Stimulated activated CD8-positive, alpha-beta memory T cell treated with anti-CD3 and anti-CD28 coated beads, Interleukin-12 subunit alpha, Interleukin-12 subunit beta, amount 100 ng/mL, for 1 hour (primary cell): ENCODE measurements at regions not wholly inside any gene's neighbourhood (a gene's known extent, or its start where the extent isn't known, plus 50 kb on each side); places are given as distances from the start of the nearest gene placed in this dataset.

ENCODE experiments used
- DNase-seq: peaks from one replicate; pipeline ENCODE4 v3.0.0-alpha.2; 2020; ENCODE audit warnings: low read depth

- DNase-seq, result no peak
Measured at GRCh38 chr1:59089036-59089798, 207.7 kb upstream of the FGGY start.

- DNase-seq, result no peak
Measured at GRCh38 chr1:59089922-59090457, 206.9 kb upstream of the FGGY start.

GRCh38 chr1:59092126-59092525, 204.8 kb upstream of the FGGY start:
- DNase-seq, result no peak

- DNase-seq, result no peak
Measured at GRCh38 chr1:59094001-59094400, 202.9 kb upstream of the FGGY start.

GRCh38 chr1:59096501-59096900, 200.4 kb upstream of the FGGY start:
- DNase-seq, result no peak

- DNase-seq, result no peak
Measured at GRCh38 chr1:59098655-59099054, 198.2 kb upstream of the FGGY start.

GRCh38 chr1:59100708-59101374, 196.1 kb upstream of the FGGY start:
- no peak for DNase-seq

GRCh38 chr1:59101518-59101917, 195.4 kb upstream of the FGGY start:
- DNase-seq, result no peak

GRCh38 chr1:59103457-59103856, 193.4 kb upstream of the FGGY start:
- DNase-seq, result no peak

- no peak for DNase-seq
Measured at GRCh38 chr1:59104191-59104760, 192.6 kb upstream of the FGGY start.

GRCh38 chr1:59105548-59106507, 191.1 kb upstream of the FGGY start:
- no peak for DNase-seq

GRCh38 chr1:59107516-59107915, 189.4 kb upstream of the FGGY start:
- no peak for DNase-seq

- DNase-seq, result no peak
Measured at GRCh38 chr1:59107916-59108315, 189.0 kb upstream of the FGGY start.

- no peak for DNase-seq
Measured at GRCh38 chr1:59108481-59109317, 188.2 kb upstream of the FGGY start.

GRCh38 chr1:59110271-59110670, 186.6 kb upstream of the FGGY start:
- no peak for DNase-seq

GRCh38 chr1:59113876-59114457, 182.9 kb upstream of the FGGY start:
- DNase-seq, result no peak

GRCh38 chr1:59115865-59116264, 181.0 kb upstream of the FGGY start:
- no peak for DNase-seq

- DNase-seq, result no peak
Measured at GRCh38 chr1:59116920-59117542, 179.9 kb upstream of the FGGY start.

- DNase-seq, result no peak
Measured at GRCh38 chr1:59122527-59122926, 174.4 kb upstream of the FGGY start.

GRCh38 chr1:59123081-59123681, 173.7 kb upstream of the FGGY start:
- no peak for DNase-seq
